ENCODE measurements at regions not wholly inside any gene's neighbourhood (a gene's known extent, or its start where the extent isn't known, plus 50 kb on each side); places are given as distances from the start of the nearest gene placed in this dataset.

DNA sequence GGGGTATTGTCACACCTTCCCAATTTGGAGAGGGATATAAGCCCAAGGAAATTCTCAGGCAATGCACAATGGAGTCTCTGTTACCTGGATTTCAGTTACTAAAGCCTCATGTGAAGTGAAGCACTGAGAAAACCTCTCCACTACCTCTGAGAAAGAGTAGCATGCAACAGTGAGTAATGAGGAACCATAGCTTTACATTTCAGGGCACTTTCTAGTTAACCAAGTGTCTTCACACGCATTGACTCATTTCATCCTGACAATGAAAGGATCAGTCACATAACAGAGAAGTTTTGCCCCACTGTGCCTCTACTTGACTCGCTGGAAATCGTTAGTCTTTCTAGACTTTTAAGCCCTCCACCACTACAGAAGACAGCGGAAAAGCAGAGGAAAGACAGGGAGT lies 86.2 kb upstream of the ARID1B start:
- DNase-seq (ENCODE audit: low spot score) = no peak
- Histone ChIP-seq H3K27me3 (ENCODE audit: insufficient read depth, poor library complexity, severe bottlenecking) (no peaks in the 10 kb centered on the region), H3K36me3 (ENCODE audit: low read depth) (no peaks in the 10 kb centered on the region), H3K4me3 (ENCODE audit: severe bottlenecking) (no peak overlapping the region), H3K9me3 (ENCODE audit: severe bottlenecking) (no peaks in the 10 kb centered on the region), H3K4me1 (ENCODE audit: insufficient read depth, poor library complexity, severe bottlenecking) (no peaks in the 10 kb centered on the region), H3K27ac (ENCODE audit: poor library complexity, severe bottlenecking) (no peak overlapping the region)
- TF ChIP-seq, protein P1, sequence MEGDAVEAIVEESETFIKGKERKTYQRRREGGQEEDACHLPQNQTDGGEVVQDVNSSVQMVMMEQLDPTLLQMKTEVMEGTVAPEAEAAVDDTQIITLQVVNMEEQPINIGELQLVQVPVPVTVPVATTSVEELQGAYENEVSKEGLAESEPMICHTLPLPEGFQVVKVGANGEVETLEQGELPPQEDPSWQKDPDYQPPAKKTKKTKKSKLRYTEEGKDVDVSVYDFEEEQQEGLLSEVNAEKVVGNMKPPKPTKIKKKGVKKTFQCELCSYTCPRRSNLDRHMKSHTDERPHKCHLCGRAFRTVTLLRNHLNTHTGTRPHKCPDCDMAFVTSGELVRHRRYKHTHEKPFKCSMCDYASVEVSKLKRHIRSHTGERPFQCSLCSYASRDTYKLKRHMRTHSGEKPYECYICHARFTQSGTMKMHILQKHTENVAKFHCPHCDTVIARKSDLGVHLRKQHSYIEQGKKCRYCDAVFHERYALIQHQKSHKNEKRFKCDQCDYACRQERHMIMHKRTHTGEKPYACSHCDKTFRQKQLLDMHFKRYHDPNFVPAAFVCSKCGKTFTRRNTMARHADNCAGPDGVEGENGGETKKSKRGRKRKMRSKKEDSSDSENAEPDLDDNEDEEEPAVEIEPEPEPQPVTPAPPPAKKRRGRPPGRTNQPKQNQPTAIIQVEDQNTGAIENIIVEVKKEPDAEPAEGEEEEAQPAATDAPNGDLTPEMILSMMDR (IDR thresholded peaks at IDR 0.05; ENCODE audit: poor library complexity, severe bottlenecking) = no peak
- no peak for ATAC-seq (ENCODE audit: low read depth)

DNA sequence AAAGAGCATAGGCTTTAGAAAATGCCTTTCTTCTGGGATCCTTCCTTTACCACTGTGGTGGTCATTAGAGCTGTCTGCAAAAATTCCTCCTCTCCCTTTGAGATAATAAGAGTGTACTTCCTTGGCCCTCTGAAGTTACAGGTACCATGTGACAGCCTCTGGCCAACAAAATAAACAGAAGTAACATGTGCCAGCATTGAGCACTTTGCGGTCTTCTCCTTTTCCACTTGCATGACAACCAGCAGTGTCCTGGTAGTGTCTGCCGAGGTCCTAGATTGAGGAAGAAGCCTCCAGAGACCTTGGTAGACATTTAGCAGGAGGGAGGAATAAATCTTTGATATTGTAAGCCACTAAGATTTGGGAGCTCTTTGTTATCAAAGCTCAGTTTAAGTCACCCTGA lies 87.5 kb upstream of the ARID1B start:
- TF ChIP-seq, protein P1 (IDR thresholded peaks at IDR 0.05; ENCODE audit: poor library complexity, severe bottlenecking) = no peak
- H3K4me3 ChIP-seq (ENCODE audit: severe bottlenecking) = no peak overlapping the region
- no peaks in the 10 kb centered on the region for H3K36me3 ChIP-seq (ENCODE audit: low read depth)
- no peak overlapping the region for H3K27ac ChIP-seq (ENCODE audit: poor library complexity, severe bottlenecking)
- H3K4me1 ChIP-seq (ENCODE audit: insufficient read depth, poor library complexity, severe bottlenecking) = no peaks in the 10 kb centered on the region
- no peaks in the 10 kb centered on the region for H3K9me3 ChIP-seq (ENCODE audit: severe bottlenecking)
- no peak for DNase-seq (ENCODE audit: low spot score)
- no peaks in the 10 kb centered on the region for H3K27me3 ChIP-seq (ENCODE audit: insufficient read depth, poor library complexity, severe bottlenecking)
- ATAC-seq (ENCODE audit: low read depth) = no peak

DNA sequence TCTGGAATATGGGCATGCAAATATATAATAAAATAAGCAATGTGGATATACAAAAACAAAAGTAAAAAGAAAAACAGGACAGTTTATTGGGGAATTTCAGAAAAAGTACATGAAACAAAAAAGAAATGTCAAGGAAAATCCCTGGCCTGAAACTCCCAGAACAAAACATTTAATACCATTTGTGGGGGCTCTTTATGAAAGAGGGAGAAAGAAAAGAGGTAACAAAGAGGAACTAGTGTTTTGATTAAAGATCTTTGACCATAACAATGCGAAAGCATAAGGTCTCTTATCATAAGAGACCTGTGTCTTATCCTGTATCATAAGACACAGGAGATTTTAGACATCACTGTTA lies 88.6 kb upstream of the ARID1B start:
- DNase-seq (ENCODE audit: low spot score) (no peak), ATAC-seq (ENCODE audit: low read depth) (no peak)
- Histone ChIP-seq H3K27ac (ENCODE audit: poor library complexity, severe bottlenecking) (no peak overlapping the region), H3K4me1 (ENCODE audit: insufficient read depth, poor library complexity, severe bottlenecking) (no peaks in the 10 kb centered on the region), H3K4me3 (ENCODE audit: severe bottlenecking) (no peak overlapping the region), H3K36me3 (ENCODE audit: low read depth) (no peaks in the 10 kb centered on the region), H3K27me3 (ENCODE audit: insufficient read depth, poor library complexity, severe bottlenecking) (no peaks in the 10 kb centered on the region), H3K9me3 (ENCODE audit: severe bottlenecking) (no peaks in the 10 kb centered on the region)
- TF ChIP-seq, protein P1 (IDR thresholded peaks at IDR 0.05; ENCODE audit: poor library complexity, severe bottlenecking) = no peak

DNA sequence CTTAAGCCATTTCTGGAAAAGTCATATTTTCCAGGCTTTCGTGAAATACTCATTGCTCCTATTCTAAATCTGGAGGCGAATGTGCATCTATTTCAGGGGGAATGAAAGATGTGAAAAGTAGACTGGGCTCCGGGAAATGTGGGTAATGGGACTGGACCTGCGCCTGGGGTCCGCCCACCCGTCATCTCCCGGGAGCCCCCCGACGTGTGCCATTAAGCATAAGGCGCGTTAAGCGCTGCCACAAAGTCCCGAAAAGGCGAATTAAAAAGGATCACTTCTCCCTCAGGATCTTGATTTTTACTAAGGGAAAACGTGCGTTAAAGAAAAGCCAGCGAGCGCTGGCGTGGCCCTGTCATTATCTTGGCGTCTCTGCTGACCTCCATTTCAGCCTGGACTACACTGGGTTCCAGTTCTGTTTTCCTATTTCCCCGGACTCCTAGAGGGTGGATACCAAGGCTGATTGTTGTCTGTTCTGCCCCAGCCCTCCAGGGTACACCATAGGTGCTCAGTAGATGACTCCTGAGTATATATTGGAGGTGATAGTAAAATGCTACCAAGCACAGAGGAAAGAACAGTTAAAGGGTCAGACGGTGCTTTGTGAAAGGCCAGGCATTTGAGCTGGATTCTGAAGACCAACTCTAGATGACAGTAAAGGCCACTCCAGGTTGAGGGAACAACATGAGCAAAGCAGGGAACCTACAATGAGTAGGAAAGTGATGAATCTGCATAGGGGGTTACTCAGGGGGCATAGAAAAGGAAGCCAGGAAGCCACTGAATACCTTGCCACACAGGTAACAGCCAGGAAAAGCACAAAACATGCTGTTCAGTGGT lies 89.2 kb upstream of the ARID1B start:
- no peaks in the 10 kb centered on the region for H3K27me3 ChIP-seq (ENCODE audit: insufficient read depth, poor library complexity, severe bottlenecking)
- H3K36me3 ChIP-seq (ENCODE audit: low read depth) = no peaks in the 10 kb centered on the region
- no peaks in the 10 kb centered on the region for H3K9me3 ChIP-seq (ENCODE audit: severe bottlenecking)
- H3K4me3 ChIP-seq (ENCODE audit: severe bottlenecking) = peak overlapping the region; percentile 49
- no peak for ATAC-seq (ENCODE audit: low read depth)
- no peaks in the 10 kb centered on the region for H3K4me1 ChIP-seq (ENCODE audit: insufficient read depth, poor library complexity, severe bottlenecking)
- H3K27ac ChIP-seq (ENCODE audit: poor library complexity, severe bottlenecking) = peak overlapping the region; percentile 88
- TF ChIP-seq, protein P1 (IDR thresholded peaks at IDR 0.05; ENCODE audit: poor library complexity, severe bottlenecking) = no peak
- no peak for DNase-seq (ENCODE audit: low spot score)

All from RWPE2 (cell line).